GM21528 (cell line): ENCODE measurements at regions not wholly inside any gene's neighbourhood (a gene's known extent, or its start where the extent isn't known, plus 50 kb on each side); places are given as distances from the start of the nearest gene placed in this dataset.

ENCODE experiments used
- ATAC-seq: cut with Tn5 transposase; IDR thresholded peaks from one replicate; pipeline ENCODE4 v1.9.1; 2021; ENCODE audit warnings: mild to moderate bottlenecking, moderate library complexity; ENCODE audit not compliant: unreplicated experiment, low FRiP score

DNA sequence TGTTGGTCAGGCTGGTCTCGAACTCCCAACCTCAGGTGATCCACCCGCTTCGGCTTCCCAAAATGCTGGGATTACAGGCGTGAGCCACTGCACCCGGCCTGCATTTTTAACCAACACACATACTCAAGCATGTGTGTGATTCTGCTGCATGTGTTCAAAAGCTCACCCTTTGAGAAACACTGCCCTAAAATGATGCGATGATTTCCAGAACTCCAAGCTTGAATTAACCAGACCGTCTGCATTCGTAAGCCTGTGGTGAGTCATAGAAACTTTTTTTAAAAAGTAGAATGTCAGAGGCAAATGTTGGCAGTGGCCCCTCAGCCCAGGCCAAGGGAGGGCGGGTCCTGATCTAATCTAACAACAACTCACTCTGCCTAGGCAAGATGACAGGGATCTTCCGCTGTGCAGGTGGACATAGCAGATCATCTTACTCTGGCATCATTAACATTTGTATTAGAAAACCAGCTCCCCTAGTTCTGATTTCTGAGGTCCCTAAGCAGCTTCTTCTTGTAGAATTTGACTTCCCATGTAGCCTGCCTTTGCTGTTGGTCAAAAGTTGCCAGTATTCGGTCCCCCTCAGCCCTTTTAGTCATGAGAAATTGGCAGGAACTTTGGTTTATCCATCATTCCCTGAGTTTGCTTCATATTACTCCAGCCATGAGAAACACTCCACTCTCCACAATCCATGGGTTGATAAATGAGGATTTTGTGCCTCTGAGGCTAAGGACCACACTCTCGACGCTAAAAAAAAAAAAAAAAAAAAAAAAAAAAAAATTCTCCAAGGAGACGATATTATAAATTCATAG is 190.4 kb downstream of the SKIDA1 start:
- ATAC-seq, result no peak

DNA sequence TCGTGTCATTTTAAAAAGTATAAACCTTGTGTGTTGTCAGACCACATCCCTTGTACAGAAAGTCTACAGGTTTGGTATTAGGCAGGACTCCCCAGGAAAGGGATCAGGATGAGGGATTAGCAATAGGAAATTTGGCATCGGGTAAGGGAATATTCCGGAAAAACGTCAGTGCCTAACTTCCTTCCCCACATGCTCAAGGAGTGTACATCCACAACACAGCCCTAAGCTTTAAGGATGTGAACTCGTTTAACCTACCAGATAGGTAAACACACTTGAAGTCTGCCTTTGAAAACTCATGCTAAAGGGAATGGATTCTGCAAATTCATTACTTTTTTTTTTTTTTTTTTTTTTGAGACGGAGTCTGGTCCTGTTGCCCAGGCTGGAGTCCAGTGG is 194.9 kb downstream of the SKIDA1 start:
- ATAC-seq, result no peak

DNA sequence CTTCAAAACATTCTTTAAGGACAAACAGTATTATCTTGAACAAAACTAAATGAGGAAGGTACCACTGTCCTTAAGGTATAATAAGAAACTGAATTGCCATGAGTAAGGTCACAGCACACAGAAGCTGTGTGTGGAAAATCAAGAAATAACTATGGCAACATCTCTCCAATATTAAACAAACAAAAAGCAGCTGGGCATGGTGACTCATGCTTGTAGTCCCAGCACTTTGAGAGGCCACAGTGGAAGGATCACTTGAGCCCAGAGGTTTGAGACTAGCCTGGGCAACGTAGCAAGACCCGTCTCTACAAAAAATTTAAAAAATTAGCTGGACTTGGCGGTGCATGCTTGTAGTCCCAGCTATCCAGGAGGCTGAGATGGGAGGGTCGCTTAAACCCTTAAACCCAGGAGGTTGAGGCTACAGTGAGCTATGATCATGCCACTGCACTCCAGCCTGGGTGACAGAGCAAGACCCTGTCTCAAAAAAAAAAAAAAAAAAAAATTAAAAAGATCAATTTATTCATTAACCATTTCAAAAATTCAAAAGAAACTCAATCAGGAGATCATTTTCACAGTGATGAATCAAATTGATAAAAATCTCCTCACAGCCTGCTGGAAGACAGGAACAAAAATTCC is 195.4 kb downstream of the SKIDA1 start:
- no peak for ATAC-seq

DNA sequence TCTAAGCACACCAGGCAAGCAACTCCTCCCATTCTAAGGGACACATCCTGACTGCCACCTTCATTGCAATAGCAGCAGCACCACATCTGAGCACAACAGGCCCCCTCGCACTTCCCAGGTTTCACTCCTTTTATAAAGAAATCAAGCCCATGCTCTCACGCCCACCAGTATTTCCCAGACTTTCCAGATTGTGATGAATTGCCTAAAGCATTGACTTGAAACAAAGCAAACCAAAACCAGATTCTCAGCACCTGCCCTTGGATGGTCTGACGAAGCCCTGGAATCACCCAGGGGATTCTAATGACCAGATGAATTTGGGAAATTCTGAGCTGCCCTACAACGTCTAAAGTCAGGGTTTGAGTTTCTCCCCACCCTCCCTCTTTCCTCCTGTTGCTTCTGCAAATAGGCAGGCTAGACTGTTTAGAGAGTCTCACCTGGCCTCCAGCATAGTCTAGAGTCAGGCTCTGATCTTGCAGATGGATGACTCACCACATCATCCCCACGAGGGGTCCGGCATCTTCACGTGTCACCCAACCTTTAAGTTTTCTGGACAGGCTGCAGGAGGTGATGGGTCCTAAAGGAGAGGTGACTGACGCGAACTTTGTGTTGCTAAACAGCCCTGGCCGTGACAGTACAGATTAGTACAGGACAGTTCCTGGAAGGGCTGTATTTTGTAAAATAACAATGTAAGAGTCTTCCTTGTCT is 198.0 kb downstream of the SKIDA1 start:
- ATAC-seq, result no peak

DNA sequence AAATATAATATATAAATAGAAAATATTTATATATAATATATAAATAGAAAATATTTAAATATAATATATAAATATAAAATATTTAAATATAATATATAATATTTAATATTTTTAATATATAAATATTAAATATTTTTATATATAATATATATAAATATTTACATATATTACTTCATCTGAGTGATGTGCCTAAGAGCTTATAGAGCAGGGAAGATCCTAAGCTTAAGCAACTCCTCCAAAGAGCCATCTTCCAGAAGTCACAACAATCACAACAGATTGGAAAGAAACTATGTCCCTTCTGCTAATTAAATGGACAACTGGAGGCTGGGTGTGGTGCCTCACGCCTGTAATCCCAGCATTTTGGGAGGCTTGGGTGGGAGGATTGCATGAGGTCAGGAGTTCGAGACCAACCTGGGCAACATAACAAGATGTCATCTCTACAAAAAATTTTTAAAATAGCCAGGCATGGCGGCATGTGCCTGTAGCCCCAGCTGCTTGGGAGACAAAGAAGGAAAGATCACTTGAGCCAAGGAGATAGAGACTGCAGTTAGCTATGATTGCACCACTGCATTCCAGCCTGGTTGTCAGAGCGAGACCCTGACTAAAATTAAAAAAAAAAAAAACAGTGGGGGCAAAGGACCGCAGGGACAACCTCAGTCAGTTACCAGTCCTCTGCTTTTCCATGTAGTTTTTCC is 198.7 kb downstream of the SKIDA1 start:
- ATAC-seq, result no peak

DNA sequence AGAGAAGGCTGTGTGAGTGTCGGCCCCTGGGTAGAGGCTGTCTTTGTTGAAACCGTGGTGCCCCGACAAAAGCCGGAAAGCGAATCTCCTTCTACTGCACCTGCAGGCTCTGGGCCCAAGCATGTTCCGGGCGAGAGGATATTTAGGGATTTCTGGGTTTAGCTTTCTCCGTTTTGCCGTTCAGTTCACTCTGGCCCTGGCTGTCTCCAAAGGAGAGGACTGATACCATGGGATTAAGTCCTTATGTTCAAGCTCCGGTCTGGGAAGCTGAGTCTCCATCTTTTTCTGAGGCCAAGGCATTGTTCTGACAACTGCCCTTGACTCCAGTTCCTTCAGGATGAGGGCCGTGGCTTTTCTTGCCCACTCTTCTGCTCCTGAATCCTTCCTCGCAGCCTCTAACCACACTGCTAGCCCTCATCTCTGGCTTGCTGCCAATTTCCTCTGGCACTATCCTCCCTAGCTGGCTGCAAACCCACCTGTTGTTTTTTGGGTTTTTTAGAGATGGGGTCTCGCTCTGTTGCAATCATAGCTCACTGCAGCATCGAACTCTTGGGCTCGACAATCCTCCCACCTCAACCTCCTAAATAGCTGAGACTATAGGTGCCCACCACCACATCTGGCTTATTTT is 206.8 kb downstream of the SKIDA1 start:
- ATAC-seq, result no peak

DNA sequence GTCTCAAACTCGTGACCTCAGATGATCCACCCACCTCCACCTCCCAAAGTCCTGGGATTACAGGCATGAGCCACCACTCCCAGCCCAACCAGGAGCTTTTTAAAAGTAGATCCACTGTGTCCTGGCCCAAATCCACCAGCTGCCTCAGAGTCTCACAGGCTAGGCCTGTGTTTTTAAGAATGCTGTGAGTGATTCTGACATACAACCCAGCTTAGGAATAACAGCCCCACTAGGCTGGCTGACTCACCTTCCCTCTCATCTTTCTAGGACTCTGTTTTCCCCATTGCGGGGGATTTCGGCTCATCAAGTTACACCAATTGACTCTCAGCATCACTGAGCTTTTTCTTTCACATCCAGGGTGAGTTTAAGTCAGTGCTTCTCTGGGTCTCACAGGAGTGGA is 207.6 kb downstream of the SKIDA1 start:
- ATAC-seq, result no peak

DNA sequence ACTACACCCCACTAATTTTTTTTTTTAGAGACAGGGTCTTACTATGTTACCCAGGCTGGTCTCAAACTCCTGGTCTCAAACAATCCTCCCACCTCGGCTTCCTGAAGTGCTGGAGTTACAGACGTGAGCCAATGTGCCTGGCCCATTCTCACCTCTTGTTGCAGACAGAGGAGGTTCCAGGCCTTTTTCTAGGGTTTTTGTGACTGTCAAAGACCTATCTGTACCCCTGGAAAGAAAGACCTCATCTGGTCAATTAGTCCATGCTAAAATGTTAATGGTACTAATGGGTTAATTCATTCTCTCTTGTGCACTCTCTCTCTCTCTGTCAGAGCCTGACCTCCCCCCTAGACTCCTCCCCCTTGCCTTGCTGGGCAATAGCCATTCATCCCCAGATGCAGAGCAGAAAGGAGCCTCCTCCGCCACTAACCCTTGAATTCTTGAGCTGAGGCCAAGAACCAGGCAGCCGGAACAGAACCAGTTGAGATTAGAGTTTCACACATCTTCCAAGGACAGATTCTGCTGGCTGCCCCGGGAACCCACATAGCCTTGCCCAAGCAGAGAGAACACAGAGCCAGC is 209.7 kb downstream of the SKIDA1 start:
- ATAC-seq, result no peak

DNA sequence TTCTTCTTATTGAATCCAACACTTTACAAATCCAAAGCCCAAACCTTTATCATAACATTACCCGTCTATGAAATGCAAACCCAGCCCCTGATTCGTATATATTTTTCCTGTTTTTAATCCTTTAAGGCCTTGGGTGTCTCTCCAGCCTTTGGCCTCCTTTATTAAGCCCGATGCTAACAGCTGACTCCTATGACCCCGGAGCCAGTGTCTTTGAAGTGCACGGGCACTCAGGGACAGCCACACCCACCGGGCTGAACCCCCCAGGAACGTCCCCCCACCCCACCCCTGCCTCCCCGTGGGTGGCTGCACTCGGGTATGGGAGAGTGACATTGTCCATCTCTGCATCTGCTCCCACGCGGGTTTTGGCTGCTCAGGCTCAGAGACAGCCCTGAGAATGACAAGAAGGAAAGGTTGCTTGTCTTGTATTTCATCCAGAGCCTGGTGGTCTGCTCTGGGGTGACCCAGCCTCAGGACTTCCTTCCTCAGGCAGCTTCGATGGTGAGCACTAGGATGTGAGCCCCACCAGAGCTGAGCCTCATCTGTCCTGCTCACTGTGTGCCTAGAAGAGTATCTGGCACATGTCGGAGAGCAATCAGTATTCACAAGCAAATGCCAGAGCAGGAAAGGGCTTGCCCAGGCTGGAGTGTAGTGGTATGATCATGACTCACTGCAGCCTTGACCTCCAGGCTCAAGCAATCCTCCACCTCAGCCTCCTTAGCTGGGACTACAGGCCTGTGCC is 210.4 kb downstream of the SKIDA1 start:
- ATAC-seq, result no peak

DNA sequence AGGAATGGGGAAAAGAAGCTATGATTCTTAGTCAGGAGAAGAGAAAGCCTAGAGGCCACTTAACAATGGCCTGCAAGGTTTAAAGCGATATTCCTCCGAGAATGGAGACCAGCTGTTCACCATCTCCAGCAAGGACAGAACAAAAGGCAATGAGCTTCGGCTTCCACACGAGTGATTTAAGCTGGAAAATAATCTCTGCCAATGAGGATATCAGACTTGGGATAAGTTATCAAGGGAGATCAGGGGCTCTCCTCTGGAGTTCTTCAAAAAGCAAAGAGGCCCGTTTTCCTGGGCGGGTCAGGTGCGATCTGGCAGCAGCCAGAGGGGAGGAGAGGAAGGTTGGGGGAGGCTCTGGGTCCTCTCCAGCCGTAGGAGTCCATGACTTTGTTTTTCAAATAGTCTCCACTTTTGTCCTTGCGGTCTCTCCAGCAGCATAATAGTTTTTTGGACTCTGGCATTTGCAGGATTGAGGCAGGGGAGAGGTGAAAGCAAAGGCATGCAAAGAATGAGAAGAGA is 211.3 kb downstream of the SKIDA1 start:
- ATAC-seq, result no peak

DNA sequence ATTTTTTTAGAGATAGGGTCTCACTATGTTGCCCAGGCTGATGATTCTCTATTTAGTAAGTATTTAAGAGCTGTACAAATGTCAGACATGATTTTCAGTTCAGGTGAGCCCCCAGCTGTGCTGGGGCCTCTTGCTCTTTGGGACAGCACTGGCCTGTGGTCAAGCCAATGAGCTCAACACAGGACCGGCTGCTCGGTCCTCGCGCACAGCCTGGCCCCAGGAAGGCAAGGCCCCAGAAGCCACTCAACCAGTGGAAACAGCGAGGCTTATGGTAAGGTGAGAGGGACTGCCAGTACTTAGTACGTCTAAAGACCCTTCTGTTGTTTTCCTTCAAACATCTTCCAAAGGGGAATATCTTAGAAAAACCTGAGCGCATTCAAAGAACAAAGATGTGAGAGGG is 211.8 kb downstream of the SKIDA1 start:
- no peak for ATAC-seq

DNA sequence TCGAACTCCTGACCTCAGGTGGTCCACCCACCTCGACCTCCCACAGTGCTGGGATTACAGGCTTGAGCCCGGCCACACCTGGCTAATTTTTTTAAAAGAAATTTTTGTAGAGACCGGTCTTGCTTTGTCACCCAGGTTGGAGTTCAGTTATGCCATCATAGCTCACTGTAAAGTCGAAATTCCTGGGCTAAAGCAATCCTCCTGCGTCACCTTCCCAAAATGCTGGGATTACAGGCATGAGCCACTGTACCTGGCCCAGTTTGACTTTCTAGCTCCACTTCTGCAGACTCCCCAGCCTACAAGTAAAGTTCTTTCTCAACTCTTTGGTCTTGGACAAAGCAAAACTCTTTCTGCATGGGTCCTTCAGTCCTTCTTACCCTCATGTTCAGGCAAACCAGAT is 214.1 kb downstream of the SKIDA1 start:
- ATAC-seq, result no peak

DNA sequence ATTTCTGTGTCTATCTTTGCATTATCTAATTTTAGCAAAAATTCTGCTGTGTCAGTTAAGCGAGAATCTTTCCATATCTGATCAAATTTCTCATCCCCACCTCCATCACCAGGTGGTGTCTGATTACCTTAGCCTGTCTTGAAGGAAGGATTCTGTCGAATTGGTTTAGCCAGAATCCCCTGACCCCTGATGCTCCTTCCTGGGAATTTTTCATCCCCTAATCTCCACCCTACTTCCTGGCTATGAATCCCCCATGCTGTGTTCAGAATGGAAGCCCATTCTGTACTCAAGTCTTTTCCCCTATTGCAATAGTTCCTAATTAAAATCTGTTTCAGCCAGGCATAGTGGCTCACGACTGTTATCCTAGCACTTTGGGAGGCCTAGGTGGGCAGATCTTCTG is 216.1 kb downstream of the SKIDA1 start:
- no peak for ATAC-seq

DNA sequence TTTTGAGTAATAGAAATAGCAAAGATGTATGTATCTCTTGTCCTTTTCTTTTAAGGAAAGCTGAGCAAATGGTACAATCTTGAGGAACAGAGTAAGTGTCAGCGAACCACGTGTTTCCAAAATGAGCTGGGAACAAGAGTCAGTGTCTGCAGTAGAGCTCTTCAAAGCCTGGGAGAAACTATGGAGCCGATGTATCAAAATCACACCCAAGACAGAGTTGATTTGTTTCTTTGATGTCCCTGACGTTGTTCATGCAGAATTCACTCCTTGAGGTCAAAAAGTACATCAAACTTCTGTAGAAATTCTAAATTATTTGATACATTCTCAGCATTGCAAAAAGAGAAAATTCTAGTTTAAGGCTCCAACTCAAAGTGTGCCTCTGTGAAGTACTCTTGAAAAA is 216.5 kb downstream of the SKIDA1 start:
- no peak for ATAC-seq

DNA sequence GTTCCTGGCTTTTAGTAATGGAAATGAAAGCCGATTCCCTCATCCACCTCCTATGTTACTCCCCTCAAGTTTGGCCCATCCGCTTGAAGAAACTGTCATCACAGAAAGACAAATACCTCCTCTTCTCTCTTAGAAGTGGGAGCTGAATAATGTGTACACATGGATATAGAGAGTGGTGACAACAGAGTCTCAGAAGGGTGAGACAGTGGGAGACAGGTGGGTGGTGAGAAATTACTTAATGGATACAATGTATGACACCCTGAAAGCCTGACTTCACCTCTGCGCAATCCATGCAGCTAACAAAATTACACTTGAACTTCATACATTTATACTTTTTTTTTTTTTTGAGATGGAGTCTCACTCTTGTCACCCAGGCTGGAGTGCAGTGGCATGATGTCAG is 217.5 kb downstream of the SKIDA1 start:
- no peak for ATAC-seq

DNA sequence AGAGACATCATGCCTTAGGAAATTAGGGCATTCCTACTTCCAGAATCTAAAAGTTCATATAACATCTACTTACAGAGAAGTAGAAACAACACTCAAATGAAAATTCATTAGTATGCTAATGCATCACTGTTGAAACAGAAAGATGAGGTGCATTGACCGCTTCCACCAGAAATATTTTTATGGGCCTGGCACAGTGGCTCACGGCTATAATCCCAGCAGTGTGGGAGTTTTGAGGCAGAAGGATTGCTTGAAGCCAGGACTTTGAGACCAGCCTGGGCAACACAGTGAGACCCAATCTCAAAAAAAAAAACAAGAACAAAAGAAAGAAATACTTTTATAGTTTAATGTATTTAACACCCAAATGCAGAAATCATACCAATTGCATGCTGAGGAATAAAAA is 220.9 kb downstream of the SKIDA1 start:
- no peak for ATAC-seq

DNA sequence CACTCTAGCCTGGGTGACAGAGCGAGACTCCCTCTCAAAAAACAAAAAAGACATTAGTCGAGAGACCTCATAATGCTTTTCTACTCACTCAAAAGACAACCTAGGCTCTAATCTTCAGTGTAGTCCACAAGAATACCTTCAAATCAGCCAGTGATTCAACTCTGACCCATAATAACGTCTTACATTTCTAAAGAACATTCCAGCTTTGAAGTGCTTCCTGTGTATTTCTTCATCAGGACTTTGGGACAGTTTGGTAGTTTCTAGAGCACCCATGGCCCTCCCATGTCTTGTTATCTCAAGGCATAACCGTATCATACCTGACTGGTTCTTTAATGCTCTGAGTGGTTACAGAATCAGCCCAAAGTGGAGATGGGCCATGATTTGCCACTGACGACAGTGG is 221.3 kb downstream of the SKIDA1 start:
- ATAC-seq, result no peak

DNA sequence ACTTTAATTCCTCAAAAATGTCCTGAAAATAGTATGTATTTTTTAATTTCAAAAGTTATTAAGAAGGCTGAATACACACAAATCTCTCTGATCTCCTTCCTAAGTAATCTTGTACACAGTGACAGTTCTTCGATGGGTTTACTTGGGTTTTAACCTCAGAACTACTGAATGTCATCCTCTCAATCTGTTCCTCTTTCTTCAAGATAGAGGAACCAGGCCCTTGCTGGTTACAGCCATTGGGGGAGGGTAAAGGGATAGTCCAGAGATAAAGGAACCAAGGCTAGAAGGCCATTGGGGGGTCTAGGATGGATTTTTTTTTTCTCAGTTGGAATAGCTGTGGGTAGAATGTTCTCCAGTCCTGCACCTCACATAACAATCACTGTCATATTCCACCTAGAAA is 224.9 kb downstream of the SKIDA1 start:
- no peak for ATAC-seq

DNA sequence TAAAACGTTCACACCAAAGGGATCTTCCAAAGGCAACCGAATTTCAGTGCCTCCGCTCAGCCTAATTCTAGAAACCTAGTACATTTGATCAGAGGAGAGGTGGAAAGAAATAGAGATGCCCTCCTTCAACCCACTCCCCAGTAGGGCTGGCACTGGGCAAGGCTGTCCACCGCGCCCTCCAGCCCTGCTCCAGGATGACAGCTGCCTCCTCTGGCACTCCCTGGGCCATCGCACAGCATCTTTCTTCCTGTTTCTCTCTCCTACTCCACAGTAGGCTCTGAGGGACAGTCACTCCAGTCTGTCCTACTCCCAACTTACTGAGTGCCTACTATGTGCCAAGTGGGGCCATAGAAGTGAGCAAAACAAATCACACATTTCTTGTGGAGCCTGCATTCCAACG is 226.2 kb downstream of the SKIDA1 start:
- ATAC-seq, result no peak
